Dendritic cell treated with granulocyte-macrophage colony-stimulating factor and Interleukin-4, amounts not matched to agents 40 ng/mL and 50 ng/mL, for 4 days (primary cell): ENCODE measurements at regions not wholly inside any gene's neighbourhood (a gene's known extent, or its start where the extent isn't known, plus 50 kb on each side); places are given as distances from the start of the nearest gene placed in this dataset.
"Not testable (repeated sequence)": the region's sequence is repeated elsewhere in the genome, so short reads cannot be mapped to it uniquely, and the experiment has no call there.

Experiments
- H3K27ac Mint-ChIP-seq: one replicate; pipeline ENCODE4 v1.8.0; 2022; ENCODE audit warnings: mild to moderate bottlenecking, mixed read lengths
- H3K27me3 Mint-ChIP-seq: one replicate; pipeline ENCODE4 v1.8.0; 2022; ENCODE audit warnings: mild to moderate bottlenecking, mixed read lengths
- H3K36me3 Mint-ChIP-seq: one replicate; pipeline ENCODE4 v1.8.0; 2022; ENCODE audit warnings: low read depth, mixed read lengths
- H3K4me1 Mint-ChIP-seq: one replicate; pipeline ENCODE4 v1.8.0; 2022; ENCODE audit warnings: low read depth, mixed read lengths
- H3K4me3 Mint-ChIP-seq: one replicate; pipeline ENCODE4 v1.8.0; 2022; ENCODE audit warnings: mild to moderate bottlenecking, moderate library complexity, mixed read lengths
- H3K9me3 Mint-ChIP-seq: one replicate; pipeline ENCODE4 v1.8.0; 2022; ENCODE audit warnings: mixed read lengths
- intact Hi-C: fragments of 100-400 bp; cut with micrococcal nuclease; formaldehyde crosslinking; loops from one replicate; pipeline ENCODE4 v1.15.0; 2022

- H3K4me1 Mint-ChIP-seq, H3K9me3 Mint-ChIP-seq, H3K36me3 Mint-ChIP-seq, H3K4me3 Mint-ChIP-seq, H3K27ac Mint-ChIP-seq, H3K27me3 Mint-ChIP-seq, intact Hi-C loops: not testable (repeated sequence)
These were observed 334.3 kb downstream of the C12orf75 start for GRCh38 chr12:105664765-105665164.

- no peak overlapping the region for H3K27ac Mint-ChIP-seq
- no peaks in the 10 kb centered on the region for H3K27me3 Mint-ChIP-seq
- H3K9me3 Mint-ChIP-seq = peaks cover 6% of the 10 kb centered on the region
- no peaks in the 10 kb centered on the region for H3K4me1 Mint-ChIP-seq
- intact Hi-C loops = no loop called here
- H3K36me3 Mint-ChIP-seq = no peaks in the 10 kb centered on the region
- H3K4me3 Mint-ChIP-seq = no peak overlapping the region
These were observed 334.9 kb downstream of the C12orf75 start for GRCh38 chr12:105665366-105665765.

GRCh38 chr12:105667973-105668743 is 337.7 kb downstream of the C12orf75 start:
- Mint-ChIP-seq H3K27me3 (no peaks in the 10 kb centered on the region), H3K9me3 (peaks cover 10% of the 10 kb centered on the region), H3K4me1 (no peaks in the 10 kb centered on the region), H3K27ac (no peak overlapping the region), H3K36me3 (no peaks in the 10 kb centered on the region), H3K4me3 (no peak overlapping the region)
- intact Hi-C loops = no loop called here

- intact Hi-C loops = no loop called here
These were observed 340.2 kb downstream of the C12orf75 start for GRCh38 chr12:105670672-105671071.

GRCh38 chr12:105671720-105672119 is 341.2 kb downstream of the C12orf75 start:
- no peaks in the 10 kb centered on the region for H3K4me1 Mint-ChIP-seq
- no peak overlapping the region for H3K27ac Mint-ChIP-seq
- H3K27me3 Mint-ChIP-seq = no peaks in the 10 kb centered on the region
- H3K4me3 Mint-ChIP-seq = no peak overlapping the region
- H3K9me3 Mint-ChIP-seq = peaks cover 10% of the 10 kb centered on the region
- no peaks in the 10 kb centered on the region for H3K36me3 Mint-ChIP-seq
- intact Hi-C loops = no loop called here

More at GRCh38 chr12:105670672-105671071, 340.2 kb downstream of the C12orf75 start:
- H3K4me3 Mint-ChIP-seq = no peak overlapping the region
- H3K9me3 Mint-ChIP-seq = peaks cover 10% of the 10 kb centered on the region
- H3K27me3 Mint-ChIP-seq = no peaks in the 10 kb centered on the region
- H3K4me1 Mint-ChIP-seq = no peaks in the 10 kb centered on the region
- no peak overlapping the region for H3K27ac Mint-ChIP-seq
- H3K36me3 Mint-ChIP-seq = no peaks in the 10 kb centered on the region

GRCh38 chr12:105672121-105672975 is 341.9 kb downstream of the C12orf75 start:
- no peaks in the 10 kb centered on the region for H3K27me3 Mint-ChIP-seq
- intact Hi-C loops = no loop called here
- H3K4me1 Mint-ChIP-seq = no peaks in the 10 kb centered on the region
- H3K4me3 Mint-ChIP-seq = no peak overlapping the region
- no peaks in the 10 kb centered on the region for H3K36me3 Mint-ChIP-seq
- peaks cover 10% of the 10 kb centered on the region for H3K9me3 Mint-ChIP-seq
- no peak overlapping the region for H3K27ac Mint-ChIP-seq

GRCh38 chr12:105674871-105675699 is 344.6 kb downstream of the C12orf75 start:
- intact Hi-C loops = no loop called here
- Mint-ChIP-seq H3K4me3 (no peak overlapping the region), H3K27ac (no peak overlapping the region), H3K9me3 (peaks cover 7% of the 10 kb centered on the region), H3K27me3 (no peaks in the 10 kb centered on the region), H3K4me1 (no peaks in the 10 kb centered on the region), H3K36me3 (no peaks in the 10 kb centered on the region)

- Mint-ChIP-seq H3K36me3 (no peaks in the 10 kb centered on the region), H3K27me3 (no peaks in the 10 kb centered on the region), H3K27ac (no peak overlapping the region), H3K9me3 (no peaks in the 10 kb centered on the region), H3K4me1 (no peaks in the 10 kb centered on the region), H3K4me3 (no peak overlapping the region)
- intact Hi-C loops = no loop called here
These were observed 346.2 kb downstream of the C12orf75 start for GRCh38 chr12:105676694-105677093.

GRCh38 chr12:105677672-105678071 is 347.2 kb downstream of the C12orf75 start:
- H3K36me3 Mint-ChIP-seq = no peaks in the 10 kb centered on the region
- H3K27me3 Mint-ChIP-seq = no peaks in the 10 kb centered on the region
- intact Hi-C loops = no loop called here
- no peak overlapping the region for H3K27ac Mint-ChIP-seq
- H3K4me3 Mint-ChIP-seq = no peak overlapping the region
- no peaks in the 10 kb centered on the region for H3K4me1 Mint-ChIP-seq
- H3K9me3 Mint-ChIP-seq = no peaks in the 10 kb centered on the region

- Mint-ChIP-seq H3K9me3 (no peaks in the 10 kb centered on the region), H3K4me3 (no peak overlapping the region), H3K27ac (no peak overlapping the region), H3K36me3 (no peaks in the 10 kb centered on the region), H3K27me3 (no peaks in the 10 kb centered on the region), H3K4me1 (no peaks in the 10 kb centered on the region)
- intact Hi-C loops = no loop called here
These were observed 349.5 kb downstream of the C12orf75 start for GRCh38 chr12:105679982-105680381.

- Mint-ChIP-seq H3K9me3 (no peaks in the 10 kb centered on the region), H3K4me3 (no peak overlapping the region), H3K27me3 (no peaks in the 10 kb centered on the region), H3K27ac (no peak overlapping the region), H3K36me3 (no peaks in the 10 kb centered on the region), H3K4me1 (no peaks in the 10 kb centered on the region)
- intact Hi-C loops = no loop called here
These were observed 350.9 kb downstream of the C12orf75 start for GRCh38 chr12:105681341-105681740.

GRCh38 chr12:105682821-105683220 is 352.3 kb downstream of the C12orf75 start:
- H3K27me3 Mint-ChIP-seq, H3K4me3 Mint-ChIP-seq, H3K9me3 Mint-ChIP-seq, intact Hi-C loops, H3K27ac Mint-ChIP-seq, H3K36me3 Mint-ChIP-seq, H3K4me1 Mint-ChIP-seq: not testable (repeated sequence)

GRCh38 chr12:105683836-105684235 is 353.3 kb downstream of the C12orf75 start:
- H3K27me3 Mint-ChIP-seq, H3K36me3 Mint-ChIP-seq, H3K4me3 Mint-ChIP-seq, H3K27ac Mint-ChIP-seq, intact Hi-C loops, H3K9me3 Mint-ChIP-seq, H3K4me1 Mint-ChIP-seq: not testable (repeated sequence)

- Mint-ChIP-seq H3K9me3 (peaks cover 20% of the 10 kb centered on the region), H3K4me3 (no peak overlapping the region), H3K27me3 (peaks cover 2% of the 10 kb centered on the region), H3K27ac (no peak overlapping the region), H3K4me1 (no peaks in the 10 kb centered on the region), H3K36me3 (no peaks in the 10 kb centered on the region)
- intact Hi-C loops = no loop called here
These were observed 367.6 kb downstream of the C12orf75 start for GRCh38 chr12:105698075-105698474.
